HEK293T (cell line): ENCODE measurements at regions not wholly inside any gene's neighbourhood (a gene's known extent, or its start where the extent isn't known, plus 50 kb on each side); places are given as distances from the start of the nearest gene placed in this dataset.
"Not testable (repeated sequence)": the region's sequence is repeated elsewhere in the genome, so short reads cannot be mapped to it uniquely, and the experiment has no call there.

ENCODE experiments used
- CTCF ChIA-PET: fragments of 350-600 bp; formaldehyde crosslinking; extraction: SDS; loops from one replicate; lab custom pipeline; 2021; ENCODE audit warnings: antibody characterized with exemption, inconsistent platforms; lab: Yijun Ruan, JAX
- POLR2A ChIA-PET: fragments of 350-600 bp; formaldehyde crosslinking; extraction: SDS; loops from one replicate; lab custom pipeline; 2020; ENCODE audit warnings: antibody characterized with exemption, inconsistent platforms; lab: Yijun Ruan, JAX
- DNase-seq: peaks from one replicate; pipeline ENCODE4 v3.0.0; 2012; ENCODE audit warnings: mixed read lengths; ENCODE audit errors: extremely low spot score
- ARNT ChIP-seq: fragments of 450-650 bp; IDR thresholded peaks from 2 replicates; pipeline ENCODE4 v1.6.1; 2017; ENCODE audit warnings: mild to moderate bottlenecking
- BHLHE40 ChIP-seq: fragments of 450-650 bp; IDR thresholded peaks from 2 replicates; pipeline ENCODE4 v1.6.1; 2016; ENCODE audit warnings: mild to moderate bottlenecking, moderate library complexity, borderline replicate concordance
- CTBP1 ChIP-seq: fragments of 450-650 bp; IDR thresholded peaks from 2 replicates; pipeline ENCODE4 v1.6.1; 2016; ENCODE audit warnings: borderline replicate concordance
- ELF4 ChIP-seq: fragments of 450-650 bp; IDR thresholded peaks from 2 replicates; pipeline ENCODE4 v1.6.1; 2017; ENCODE audit warnings: antibody characterized with exemption
- FOXA1 ChIP-seq: fragments of 450-650 bp; IDR thresholded peaks from 2 replicates; pipeline ENCODE4 v1.6.1; 2016; ENCODE audit warnings: mild to moderate bottlenecking
- FOXK2 ChIP-seq: fragments of 450-650 bp; IDR thresholded peaks from 2 replicates; pipeline ENCODE4 v1.6.1; 2016; ENCODE audit warnings: mild to moderate bottlenecking
- FOXM1 ChIP-seq: fragments of 450-650 bp; IDR thresholded peaks from 2 replicates; pipeline ENCODE4 v1.6.1; 2017; ENCODE audit warnings: mild to moderate bottlenecking, borderline replicate concordance
- HDGF ChIP-seq: fragments of 450-650 bp; IDR thresholded peaks from 2 replicates; pipeline ENCODE4 v1.6.1; 2017; ENCODE audit warnings: antibody characterized with exemption, borderline replicate concordance
- L3MBTL2 ChIP-seq: fragments of 450-650 bp; conservative IDR thresholded peaks from 2 replicates; pipeline ENCODE4 v1.6.1; 2016; ENCODE audit warnings: mild to moderate bottlenecking
- LEF1 ChIP-seq: fragments of 450-650 bp; IDR thresholded peaks from 2 replicates; pipeline ENCODE4 v1.6.1; 2017; ENCODE audit warnings: mild to moderate bottlenecking, borderline replicate concordance
- NFRKB ChIP-seq: fragments of 450-650 bp; IDR thresholded peaks from 2 replicates; pipeline ENCODE4 v1.6.1; 2016; ENCODE audit warnings: mild to moderate bottlenecking, moderate library complexity
- PKNOX1 ChIP-seq: fragments of 450-650 bp; IDR thresholded peaks from 2 replicates; pipeline ENCODE4 v1.6.1; 2016
- SP1 ChIP-seq: fragments of 450-650 bp; IDR thresholded peaks from 2 replicates; pipeline ENCODE4 v1.6.1; 2017
- SUZ12 ChIP-seq: fragments of 450-650 bp; IDR thresholded peaks from 2 replicates; pipeline ENCODE4 v1.6.1; 2016; ENCODE audit warnings: mild to moderate bottlenecking
- TARDBP ChIP-seq: fragments of 450-650 bp; IDR thresholded peaks from 2 replicates; pipeline ENCODE4 v1.6.1; 2016
- ZNF384 ChIP-seq: fragments of 450-650 bp; IDR thresholded peaks from 2 replicates; pipeline ENCODE4 v1.6.1; 2016

- CTCF ChIA-PET: no interaction called here
Observed at GRCh38 chr17:52636443-52636842, 477.9 kb upstream of the CA10 start.

GRCh38 chr17:52606590-52606989 lies 448.1 kb upstream of the CA10 start:
- TF ChIP-seq HDGF (no peak), L3MBTL2 (no peak), BHLHE40 (no peak), FOXA1 (no peak), TARDBP (no peak), SUZ12 (no peak), NFRKB (no peak), LEF1 (no peak), ELF4 (no peak), FOXK2 (no peak)
- ChIA-PET CTCF (no interaction called here), POLR2A (no interaction called here)
- no peak for DNase-seq

More at GRCh38 chr17:52636443-52636842, 477.9 kb upstream of the CA10 start:
- no peak for TF ChIP-seq FOXK2
- no peak for TF ChIP-seq CTBP1
- TF ChIP-seq SUZ12: no peak
- no peak for TF ChIP-seq SP1
- no peak for TF ChIP-seq HDGF
- no peak for TF ChIP-seq ARNT
- TF ChIP-seq FOXM1: no peak
- no peak for TF ChIP-seq LEF1
- no peak for TF ChIP-seq TARDBP
- TF ChIP-seq ELF4: no peak
- TF ChIP-seq ZNF384: no peak
- no peak for TF ChIP-seq FOXA1
- no peak for TF ChIP-seq L3MBTL2
- TF ChIP-seq NFRKB: no peak
- TF ChIP-seq BHLHE40: no peak
- no peak for TF ChIP-seq PKNOX1
- DNase-seq: no peak
- POLR2A ChIA-PET: no interaction called here

GRCh38 chr17:52606098-52606497 lies 447.6 kb upstream of the CA10 start:
- ChIA-PET POLR2A (no interaction called here), CTCF (no interaction called here)
- no peak for DNase-seq
- TF ChIP-seq L3MBTL2 (no peak), BHLHE40 (no peak), FOXA1 (no peak), LEF1 (no peak), FOXK2 (no peak), ZNF384 (no peak), CTBP1 (no peak), TARDBP (no peak), HDGF (no peak), ARNT (no peak), ELF4 (no peak), SUZ12 (no peak)

- no peak for DNase-seq
- TF ChIP-seq L3MBTL2 (no peak), ELF4 (no peak), FOXA1 (no peak), LEF1 (no peak), ZNF384 (no peak), BHLHE40 (no peak), PKNOX1 (no peak), FOXK2 (no peak), FOXM1 (no peak), TARDBP (no peak), HDGF (no peak), SUZ12 (no peak), ARNT (no peak), NFRKB (no peak), SP1 (no peak), CTBP1 (no peak)
- ChIA-PET POLR2A (no interaction called here), CTCF (no interaction called here)
Observed at GRCh38 chr17:52604105-52604504, 445.6 kb upstream of the CA10 start.

- POLR2A ChIA-PET, DNase-seq, CTCF ChIA-PET: not testable (repeated sequence)
Observed at GRCh38 chr17:52597452-52598215, 439.1 kb upstream of the CA10 start.

- TF ChIP-seq ZNF384 (no peak), FOXM1 (no peak), HDGF (no peak), SUZ12 (no peak), L3MBTL2 (no peak), SP1 (no peak), CTBP1 (no peak), ELF4 (no peak), BHLHE40 (no peak), PKNOX1 (no peak), TARDBP (no peak), FOXA1 (no peak), LEF1 (no peak), FOXK2 (no peak), NFRKB (no peak), ARNT (no peak)
- DNase-seq: no peak
- POLR2A ChIA-PET: no interaction called here
- CTCF ChIA-PET: no interaction called here
Observed at GRCh38 chr17:52594516-52594915, 436.0 kb upstream of the CA10 start.
